Mesothelial cell of epicardium (in vitro differentiated cells): ENCODE measurements at regions not wholly inside any gene's neighbourhood (a gene's known extent, or its start where the extent isn't known, plus 50 kb on each side); places are given as distances from the start of the nearest gene placed in this dataset.

ENCODE experiments used
- DNase-seq, 2 experiments: peaks; one replicate each; pipeline ENCODE4 v3.0.0; 2021; ENCODE audit warnings: low spot score in 2 of 2; ENCODE audit not compliant: unreplicated experiment in 2 of 2
- H3K27ac Mint-ChIP-seq: 2 replicates; pipeline ENCODE4 v1.8.0; 2021; ENCODE audit warnings: mixed read lengths
- H3K27me3 Mint-ChIP-seq: 2 replicates; pipeline ENCODE4 v1.8.0; 2021; ENCODE audit warnings: low read depth, mixed read lengths
- H3K36me3 Mint-ChIP-seq: 2 replicates; pipeline ENCODE4 v1.8.0; 2021; ENCODE audit warnings: mixed read lengths
- H3K4me1 Mint-ChIP-seq: 2 replicates; pipeline ENCODE4 v1.8.0; 2021; ENCODE audit warnings: mixed read lengths
- H3K4me3 Mint-ChIP-seq: 2 replicates; pipeline ENCODE4 v1.8.0; 2021; ENCODE audit warnings: mild to moderate bottlenecking, moderate library complexity, mixed read lengths
- H3K9me3 Mint-ChIP-seq: 2 replicates; pipeline ENCODE4 v1.8.0; 2021; ENCODE audit warnings: mixed read lengths
- CTCF ChIP-seq: fragments of 200-600 bp; sonication (generic); IDR thresholded peaks from one replicate; pipeline ENCODE4 v1.5.0; 2021; ENCODE audit warnings: antibody characterized with exemption; ENCODE audit not compliant: unreplicated experiment

DNA sequence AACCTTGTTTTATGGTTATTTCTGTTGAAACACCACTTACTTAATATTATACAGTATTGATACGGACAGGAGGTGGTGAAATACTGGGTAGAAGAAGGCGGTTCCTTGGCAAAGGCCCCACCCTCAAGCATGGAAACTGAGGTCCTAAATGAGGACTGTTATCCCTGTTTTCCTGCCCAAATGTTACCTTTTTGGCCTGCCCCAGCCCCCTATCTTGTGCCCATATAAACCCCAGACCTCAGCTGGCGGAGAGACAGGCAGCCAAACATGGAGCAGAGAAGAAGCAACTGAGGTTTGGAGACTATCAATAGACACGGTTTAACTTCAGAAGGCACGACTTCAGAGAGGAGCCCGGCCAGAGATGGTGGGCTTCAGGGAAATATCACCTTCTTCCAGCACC is 640.1 kb downstream of the PTPRU start:
- no peak for TF ChIP-seq CTCF
- no peaks in the 10 kb centered on the region for H3K36me3 Mint-ChIP-seq

DNA sequence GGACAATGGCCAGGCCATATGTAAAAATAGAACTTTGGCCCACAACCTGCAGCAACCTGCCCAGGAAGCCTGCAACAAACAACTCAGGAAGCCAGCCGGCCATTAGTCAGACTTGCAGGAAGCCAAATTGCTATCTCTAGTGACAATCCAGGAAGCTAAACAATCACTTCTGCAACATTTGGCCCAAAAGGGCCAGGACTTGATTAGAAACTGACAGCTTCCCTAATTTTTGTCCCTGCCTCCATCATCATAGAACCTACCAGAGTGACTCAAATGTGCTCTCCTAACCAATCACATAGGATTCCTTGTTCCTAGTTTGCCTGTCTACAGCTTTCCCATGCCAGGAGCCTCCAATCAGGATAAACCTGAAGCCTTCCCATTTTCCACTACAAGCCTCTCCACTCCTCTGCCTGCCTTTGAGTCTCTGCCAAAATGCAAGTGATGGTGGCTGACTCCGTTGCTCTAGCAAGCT is 639.3 kb downstream of the PTPRU start:
- H3K27me3 Mint-ChIP-seq = peaks cover 58% of the 10 kb centered on the region
- no peaks in the 10 kb centered on the region for H3K9me3 Mint-ChIP-seq
- no peaks in the 10 kb centered on the region for H3K4me1 Mint-ChIP-seq
- no peak overlapping the region for H3K4me3 Mint-ChIP-seq
- H3K36me3 Mint-ChIP-seq = no peaks in the 10 kb centered on the region
- DNase-seq = no peak
- no peak for TF ChIP-seq CTCF
- H3K27ac Mint-ChIP-seq = no peak overlapping the region

More for the DNA sequence above, 640.1 kb downstream of the PTPRU start:
- DNase-seq = peak in 1 of 2 experiments; percentile 0
- Mint-ChIP-seq H3K4me3 (no peak overlapping the region), H3K4me1 (no peaks in the 10 kb centered on the region), H3K9me3 (no peaks in the 10 kb centered on the region), H3K27ac (no peak overlapping the region), H3K27me3 (peaks cover 63% of the 10 kb centered on the region)

GRCh38 chr1:29870621-29871020 is 634.3 kb downstream of the PTPRU start:
- TF ChIP-seq CTCF = no peak
- Mint-ChIP-seq H3K27ac (no peak overlapping the region), H3K36me3 (no peaks in the 10 kb centered on the region), H3K9me3 (peaks cover 6% of the 10 kb centered on the region), H3K4me1 (no peaks in the 10 kb centered on the region), H3K4me3 (no peak overlapping the region), H3K27me3 (peaks cover 42% of the 10 kb centered on the region)
- no peak for DNase-seq

DNA sequence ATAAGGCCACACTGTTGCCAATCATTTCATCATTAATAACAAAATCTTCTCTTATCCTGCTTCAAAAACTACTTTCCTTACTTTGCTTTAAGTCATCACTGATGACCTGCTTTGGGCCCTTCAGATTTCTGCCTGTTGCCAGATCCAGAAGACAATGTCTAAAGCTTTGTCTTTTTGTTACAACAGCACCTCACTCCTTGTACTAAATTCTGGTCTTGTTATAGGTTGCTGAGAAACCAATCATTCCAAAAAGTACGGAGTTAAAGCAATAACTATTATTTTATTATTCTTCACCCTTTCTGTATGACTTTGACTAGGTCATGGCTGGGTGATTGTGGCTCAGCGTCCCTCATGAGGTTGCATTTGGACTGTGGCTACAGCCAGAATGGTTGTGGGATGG is 633.5 kb downstream of the PTPRU start:
- Mint-ChIP-seq H3K27ac (no peak overlapping the region), H3K4me3 (no peak overlapping the region), H3K27me3 (peaks cover 42% of the 10 kb centered on the region), H3K4me1 (no peaks in the 10 kb centered on the region), H3K36me3 (no peaks in the 10 kb centered on the region), H3K9me3 (peaks cover 6% of the 10 kb centered on the region)
- no peak for DNase-seq
- TF ChIP-seq CTCF = no peak

GRCh38 chr1:29868944-29869343 is 632.6 kb downstream of the PTPRU start:
- no peak for TF ChIP-seq CTCF
- H3K9me3 Mint-ChIP-seq = peaks cover 6% of the 10 kb centered on the region
- no peak for DNase-seq
- no peak overlapping the region for H3K27ac Mint-ChIP-seq
- no peaks in the 10 kb centered on the region for H3K4me1 Mint-ChIP-seq
- no peaks in the 10 kb centered on the region for H3K36me3 Mint-ChIP-seq
- peaks cover 40% of the 10 kb centered on the region for H3K27me3 Mint-ChIP-seq
- H3K4me3 Mint-ChIP-seq = no peak overlapping the region

DNA sequence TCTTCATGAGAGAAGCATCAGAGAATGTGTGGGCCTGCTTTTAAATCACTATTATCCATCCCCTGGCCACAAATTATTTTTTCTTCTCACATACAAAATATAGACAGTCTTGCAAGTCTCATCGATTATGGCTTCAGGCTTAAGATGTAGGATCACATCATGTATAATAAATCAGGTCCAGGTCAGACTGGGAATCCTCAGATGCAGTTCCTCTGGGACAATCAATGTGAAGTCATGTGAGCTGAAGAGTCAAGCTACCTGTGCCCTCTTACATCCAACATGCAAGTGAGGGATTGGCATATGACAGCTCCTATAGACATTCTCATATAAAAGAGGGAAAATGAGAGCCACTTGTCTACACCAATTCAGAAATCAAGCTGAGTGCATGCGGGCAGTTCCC is 631.8 kb downstream of the PTPRU start:
- Mint-ChIP-seq H3K36me3 (no peaks in the 10 kb centered on the region), H3K9me3 (peaks cover 6% of the 10 kb centered on the region), H3K27ac (no peak overlapping the region), H3K27me3 (peaks cover 33% of the 10 kb centered on the region), H3K4me1 (no peaks in the 10 kb centered on the region), H3K4me3 (no peak overlapping the region)
- DNase-seq = no peak
- no peak for TF ChIP-seq CTCF
